HG03139 (cell line): ENCODE measurements at regions not wholly inside any gene's neighbourhood (a gene's known extent, or its start where the extent isn't known, plus 50 kb on each side); places are given as distances from the start of the nearest gene placed in this dataset.

Experiments used
- ATAC-seq: cut with Tn5 transposase; IDR thresholded peaks from one replicate; pipeline ENCODE4 v1.9.1; 2021; ENCODE audit not compliant: unreplicated experiment

- no peak for ATAC-seq
Measured at GRCh38 chr13:60798503-60798902, 401.5 kb downstream of the TDRD3 start.

GRCh38 chr13:60797112-60797511 lies 400.1 kb downstream of the TDRD3 start:
- ATAC-seq, result no peak

GRCh38 chr13:60794751-60795150 lies 397.7 kb downstream of the TDRD3 start:
- ATAC-seq, result no peak

- ATAC-seq, result no peak
Measured at GRCh38 chr13:60790620-60791019, 393.6 kb downstream of the TDRD3 start.

- no peak for ATAC-seq
Measured at GRCh38 chr13:60788156-60788829, 391.3 kb downstream of the TDRD3 start.

GRCh38 chr13:60787083-60787482 lies 390.1 kb downstream of the TDRD3 start:
- no peak for ATAC-seq

GRCh38 chr13:60772726-60773125 lies 375.7 kb downstream of the TDRD3 start:
- no peak for ATAC-seq

GRCh38 chr13:60765700-60766411 lies 368.8 kb downstream of the TDRD3 start:
- no peak for ATAC-seq

- ATAC-seq, result no peak
Measured at GRCh38 chr13:60759499-60759898, 362.5 kb downstream of the TDRD3 start.

- ATAC-seq, result no peak
Measured at GRCh38 chr13:60758637-60759036, 361.6 kb downstream of the TDRD3 start.

- no peak for ATAC-seq
Measured at GRCh38 chr13:60757501-60758215, 360.6 kb downstream of the TDRD3 start.

- no peak for ATAC-seq
Measured at GRCh38 chr13:60756306-60756705, 359.3 kb downstream of the TDRD3 start.

GRCh38 chr13:60755380-60756163 lies 358.6 kb downstream of the TDRD3 start:
- no peak for ATAC-seq

GRCh38 chr13:60754211-60755090 lies 357.4 kb downstream of the TDRD3 start:
- no peak for ATAC-seq

- no peak for ATAC-seq
Measured at GRCh38 chr13:60753641-60754040, 356.6 kb downstream of the TDRD3 start.

GRCh38 chr13:60745343-60745742 lies 348.3 kb downstream of the TDRD3 start:
- no peak for ATAC-seq

- ATAC-seq, result no peak
Measured at GRCh38 chr13:60733933-60734332, 336.9 kb downstream of the TDRD3 start.

GRCh38 chr13:60727140-60727539 lies 330.1 kb downstream of the TDRD3 start:
- ATAC-seq, result no peak

- no peak for ATAC-seq
Measured at GRCh38 chr13:60721063-60721462, 324.0 kb downstream of the TDRD3 start.

GRCh38 chr13:60720590-60720989 lies 323.6 kb downstream of the TDRD3 start:
- no peak for ATAC-seq
